ENCODE measurements at regions not wholly inside any gene's neighbourhood (a gene's known extent, or its start where the extent isn't known, plus 50 kb on each side); places are given as distances from the start of the nearest gene placed in this dataset.
A peak's percentile ranks its signal among the peaks of the same experiment; 100 is the strongest.

GRCh38 chr4:112058433-112058832 is 86.8 kb upstream of the FAM241A start:
- intact Hi-C loops (cut with micrococcal nuclease; ENCODE audit: unreplicated experiment), result no loop called here
- CTCF ChIA-PET, result no interaction called here
- DNase-seq, result no peak
- Mint-ChIP-seq H3K27ac (ENCODE audit: unreplicated experiment) (no peak overlapping the region), H3K4me1 (ENCODE audit: low read depth, unreplicated experiment) (no peaks in the 10 kb centered on the region), H3K4me3 (ENCODE audit: unreplicated experiment) (no peak overlapping the region), H3K9me3 (ENCODE audit: unreplicated experiment) (no peaks in the 10 kb centered on the region), H3K36me3 (ENCODE audit: insufficient read depth, unreplicated experiment) (no peaks in the 10 kb centered on the region), H3K27me3 (ENCODE audit: insufficient read depth, unreplicated experiment) (peaks cover 3% of the 10 kb centered on the region)
- Histone ChIP-seq H3K9me3 (no peaks in the 10 kb centered on the region), H3K36me3 (ENCODE audit: control insufficient read depth, insufficient read depth, low read length) (no peaks in the 10 kb centered on the region), H3K4me3 (ENCODE audit: low read depth, low read length) (no peak overlapping the region), H3K4me1 (no peaks in the 10 kb centered on the region), H3K27me3 (replicated peaks; ENCODE audit: control insufficient read depth, insufficient read depth, low read length) (no peaks in the 10 kb centered on the region)
- no peak for TF ChIP-seq CTCF (IDR thresholded peaks at IDR 0.05; ENCODE audit: insufficient read depth in 1 of 2, low read depth in 1 of 2, low read length in 1 of 2, severe bottlenecking in 1 of 2, unreplicated experiment in 1 of 2)
- BruUV-seq (replicated peaks), result no TSS peak
- POLR2A ChIA-PET, result no interaction called here

- Mint-ChIP-seq H3K9me3 (ENCODE audit: unreplicated experiment) (no peaks in the 10 kb centered on the region), H3K4me1 (ENCODE audit: low read depth, unreplicated experiment) (no peaks in the 10 kb centered on the region), H3K27me3 (ENCODE audit: insufficient read depth, unreplicated experiment) (peaks cover 7% of the 10 kb centered on the region), H3K27ac (ENCODE audit: unreplicated experiment) (no peak overlapping the region), H3K36me3 (ENCODE audit: insufficient read depth, unreplicated experiment) (no peaks in the 10 kb centered on the region), H3K4me3 (ENCODE audit: unreplicated experiment) (no peak overlapping the region)
- no peak overlapping the region for H3K4me3 ChIP-seq (ENCODE audit: low read depth, low read length)
- no peaks in the 10 kb centered on the region for H3K9me3 ChIP-seq
- TF ChIP-seq CTCF (IDR thresholded peaks at IDR 0.05; ENCODE audit: insufficient read depth in 1 of 2, low read depth in 1 of 2, low read length in 1 of 2, severe bottlenecking in 1 of 2, unreplicated experiment in 1 of 2), result peak; percentile 24 to 40
- no peaks in the 10 kb centered on the region for H3K27me3 ChIP-seq (replicated peaks; ENCODE audit: control insufficient read depth, insufficient read depth, low read length)
- intact Hi-C loops (cut with micrococcal nuclease; ENCODE audit: unreplicated experiment), result loop anchor here (1.0 kb wide), 1 partner anchor 117 kb away; no protein-coding TSS in a partner anchor
- POLR2A ChIA-PET, result no interaction called here
- no peaks in the 10 kb centered on the region for H3K36me3 ChIP-seq (ENCODE audit: control insufficient read depth, insufficient read depth, low read length)
- BruUV-seq (replicated peaks), result no TSS peak
- no peaks in the 10 kb centered on the region for H3K4me1 ChIP-seq
- CTCF ChIA-PET, result no interaction called here
- DNase-seq, result peak in 1 of 2 experiments; percentile 13
Observed at GRCh38 chr4:112060212-112060611, 85.0 kb upstream of the FAM241A start.

- no peak for DNase-seq
- intact Hi-C loops (cut with micrococcal nuclease; ENCODE audit: unreplicated experiment), result no loop called here
- no TSS peak for BruUV-seq (replicated peaks)
Observed at GRCh38 chr4:112061207-112061817, 83.9 kb upstream of the FAM241A start.

More at GRCh38 chr4:112061207-112061817, 83.9 kb upstream of the FAM241A start:
- CTCF ChIA-PET, result no interaction called here
- Histone ChIP-seq H3K36me3 (ENCODE audit: control insufficient read depth, insufficient read depth, low read length) (no peaks in the 10 kb centered on the region), H3K9me3 (no peaks in the 10 kb centered on the region), H3K4me3 (ENCODE audit: low read depth, low read length) (no peak overlapping the region), H3K27me3 (replicated peaks; ENCODE audit: control insufficient read depth, insufficient read depth, low read length) (no peaks in the 10 kb centered on the region), H3K4me1 (no peaks in the 10 kb centered on the region)
- TF ChIP-seq CTCF (IDR thresholded peaks at IDR 0.05; ENCODE audit: insufficient read depth in 1 of 2, low read depth in 1 of 2, low read length in 1 of 2, severe bottlenecking in 1 of 2, unreplicated experiment in 1 of 2), result no peak
- H3K4me1 Mint-ChIP-seq (ENCODE audit: low read depth, unreplicated experiment), result no peaks in the 10 kb centered on the region
- H3K36me3 Mint-ChIP-seq (ENCODE audit: insufficient read depth, unreplicated experiment), result no peaks in the 10 kb centered on the region
- H3K4me3 Mint-ChIP-seq (ENCODE audit: unreplicated experiment), result no peak overlapping the region
- H3K9me3 Mint-ChIP-seq (ENCODE audit: unreplicated experiment), result no peaks in the 10 kb centered on the region
- POLR2A ChIA-PET, result no interaction called here
- peaks cover 7% of the 10 kb centered on the region for H3K27me3 Mint-ChIP-seq (ENCODE audit: insufficient read depth, unreplicated experiment)
- no peak overlapping the region for H3K27ac Mint-ChIP-seq (ENCODE audit: unreplicated experiment)
